GM18498 (cell line): ENCODE measurements at regions not wholly inside any gene's neighbourhood (a gene's known extent, or its start where the extent isn't known, plus 50 kb on each side); places are given as distances from the start of the nearest gene placed in this dataset.
"Not testable (repeated sequence)": the region's sequence is repeated elsewhere in the genome, so short reads cannot be mapped to it uniquely, and the experiment has no call there.

Experiments
- ATAC-seq: cut with Tn5 transposase; IDR thresholded peaks from one replicate; pipeline ENCODE4 v1.9.1; 2021; ENCODE audit warnings: mild to moderate bottlenecking, moderate library complexity; ENCODE audit not compliant: unreplicated experiment

GRCh38 chr1:182229921-182230491 lies 161.6 kb downstream of the GLUL start:
- no peak for ATAC-seq

- ATAC-seq = no peak
Measured at GRCh38 chr1:182229451-182229850, 162.1 kb downstream of the GLUL start.

- no peak for ATAC-seq
Measured at GRCh38 chr1:182227864-182228547, 163.6 kb downstream of the GLUL start.

- ATAC-seq = no peak
Measured at GRCh38 chr1:182226618-182227017, 165.0 kb downstream of the GLUL start.

GRCh38 chr1:182225755-182226154 lies 164.2 kb upstream of the ZNF648 start:
- ATAC-seq = not testable (repeated sequence)

GRCh38 chr1:182221990-182222389 lies 160.5 kb upstream of the ZNF648 start:
- not testable (repeated sequence) for ATAC-seq

- not testable (repeated sequence) for ATAC-seq
Measured at GRCh38 chr1:182221367-182221766, 159.9 kb upstream of the ZNF648 start.

- no peak for ATAC-seq
Measured at GRCh38 chr1:182217967-182218366, 156.5 kb upstream of the ZNF648 start.

GRCh38 chr1:182217071-182217470 lies 155.6 kb upstream of the ZNF648 start:
- ATAC-seq = no peak

- ATAC-seq = no peak
Measured at GRCh38 chr1:182215764-182216163, 154.3 kb upstream of the ZNF648 start.

GRCh38 chr1:182213163-182213562 lies 151.7 kb upstream of the ZNF648 start:
- no peak for ATAC-seq

GRCh38 chr1:182211386-182211785 lies 149.9 kb upstream of the ZNF648 start:
- ATAC-seq = no peak

GRCh38 chr1:182210417-182210816 lies 148.9 kb upstream of the ZNF648 start:
- ATAC-seq = no peak

- no peak for ATAC-seq
Measured at GRCh38 chr1:182207300-182207699, 145.8 kb upstream of the ZNF648 start.

GRCh38 chr1:182206626-182207239 lies 145.2 kb upstream of the ZNF648 start:
- no peak for ATAC-seq

GRCh38 chr1:182205351-182206022 lies 144.0 kb upstream of the ZNF648 start:
- no peak for ATAC-seq

GRCh38 chr1:182203191-182203875 lies 141.8 kb upstream of the ZNF648 start:
- no peak for ATAC-seq

GRCh38 chr1:182201490-182201889 lies 140.0 kb upstream of the ZNF648 start:
- not testable (repeated sequence) for ATAC-seq

GRCh38 chr1:182200025-182200812 lies 138.7 kb upstream of the ZNF648 start:
- ATAC-seq = no peak

GRCh38 chr1:182198006-182198605 lies 136.6 kb upstream of the ZNF648 start:
- ATAC-seq = no peak
